ENCODE measurements at regions not wholly inside any gene's neighbourhood (a gene's known extent, or its start where the extent isn't known, plus 50 kb on each side); places are given as distances from the start of the nearest gene placed in this dataset.
"Not testable (repeated sequence)": the region's sequence is repeated elsewhere in the genome, so short reads cannot be mapped to it uniquely, and the experiment has no call there.

- POLR2A ChIA-PET; H3K4me3 ChIP-seq (ENCODE audit: control insufficient read depth in 1 of 7, extremely low read depth in 1 of 7, insufficient read depth in 4 of 7, low read depth in 2 of 7, low read length in 6 of 7); H3K27ac ChIP-seq (ENCODE audit: insufficient read depth in 1 of 2, low read depth in 1 of 2, low read length in 2 of 2, poor library complexity in 1 of 2, severe bottlenecking in 2 of 2); H3K9me3 ChIP-seq (ENCODE audit: control extremely low read depth in 1 of 5, control insufficient read depth in 4 of 5, insufficient read depth in 2 of 5, low read depth in 1 of 5, low read length in 4 of 5); H3K4me1 ChIP-seq (ENCODE audit: control extremely low read depth in 1 of 4, control insufficient read depth in 4 of 4, insufficient read depth in 4 of 4, low read length in 3 of 4); CTCF ChIA-PET; H3K36me3 ChIP-seq (ENCODE audit: control insufficient read depth in 4 of 4, insufficient read depth in 4 of 4, low read length in 3 of 4); DNase-seq: not testable (repeated sequence)
- 52% methylated on average over 5 of the region's 13 CpGs for WGBS (ENCODE audit: insufficient coverage)
- peaks cover 0 to 47% (median 4%) of the 10 kb centered on the region in 5 experiments for H3K27me3 ChIP-seq (replicated peaks in 2 of 5; ENCODE audit: control insufficient read depth in 4 of 5, insufficient read depth in 5 of 5, low read length in 4 of 5)
Observed at GRCh38 chr1:5726586-5727184, 265.5 kb downstream of the NPHP4 start.

- 94% methylated on average over 11 of the region's 14 CpGs for WGBS (ENCODE audit: insufficient coverage)
- Histone ChIP-seq H3K4me1 (ENCODE audit: control extremely low read depth in 1 of 4, control insufficient read depth in 4 of 4, insufficient read depth in 4 of 4, low read length in 3 of 4) (no peaks in the 10 kb centered on the region), H3K4me3 (ENCODE audit: control insufficient read depth in 1 of 7, extremely low read depth in 1 of 7, insufficient read depth in 4 of 7, low read depth in 2 of 7, low read length in 6 of 7) (no peak overlapping the region), H3K9me3 (ENCODE audit: control extremely low read depth in 1 of 5, control insufficient read depth in 4 of 5, insufficient read depth in 2 of 5, low read depth in 1 of 5, low read length in 4 of 5) (peaks cover 0 to 4% (median 0%) of the 10 kb centered on the region in 5 experiments), H3K27ac (ENCODE audit: insufficient read depth in 1 of 2, low read depth in 1 of 2, low read length in 2 of 2, poor library complexity in 1 of 2, severe bottlenecking in 2 of 2) (no peak overlapping the region), H3K36me3 (ENCODE audit: control insufficient read depth in 4 of 4, insufficient read depth in 4 of 4, low read length in 3 of 4) (no peaks in the 10 kb centered on the region), H3K27me3 (replicated peaks in 2 of 5; ENCODE audit: control insufficient read depth in 4 of 5, insufficient read depth in 5 of 5, low read length in 4 of 5) (peaks cover 0 to 50% (median 4%) of the 10 kb centered on the region in 5 experiments)
- no peak for DNase-seq
- CTCF ChIA-PET = no interaction called here
- POLR2A ChIA-PET = no interaction called here
Observed at GRCh38 chr1:5725855-5726585, 266.2 kb downstream of the NPHP4 start.

- no peaks in the 10 kb centered on the region for H3K36me3 ChIP-seq (ENCODE audit: control insufficient read depth in 4 of 4, insufficient read depth in 4 of 4, low read length in 3 of 4)
- WGBS (ENCODE audit: insufficient coverage) = 92% methylated on average over 13 of the region's 13 CpGs
- no peaks in the 10 kb centered on the region for H3K4me1 ChIP-seq (ENCODE audit: control extremely low read depth in 1 of 4, control insufficient read depth in 4 of 4, insufficient read depth in 4 of 4, low read length in 3 of 4)
- POLR2A ChIA-PET = no interaction called here
- CTCF ChIA-PET = no interaction called here
- no peak overlapping the region for H3K4me3 ChIP-seq (ENCODE audit: control insufficient read depth in 1 of 7, extremely low read depth in 1 of 7, insufficient read depth in 4 of 7, low read depth in 2 of 7, low read length in 6 of 7)
- no peak for DNase-seq
- no peak overlapping the region for H3K27ac ChIP-seq (ENCODE audit: insufficient read depth in 1 of 2, low read depth in 1 of 2, low read length in 2 of 2, poor library complexity in 1 of 2, severe bottlenecking in 2 of 2)
- peaks cover 0 to 50% (median 4%) of the 10 kb centered on the region in 5 experiments for H3K27me3 ChIP-seq (replicated peaks in 2 of 5; ENCODE audit: control insufficient read depth in 4 of 5, insufficient read depth in 5 of 5, low read length in 4 of 5)
- H3K9me3 ChIP-seq (ENCODE audit: control extremely low read depth in 1 of 5, control insufficient read depth in 4 of 5, insufficient read depth in 2 of 5, low read depth in 1 of 5, low read length in 4 of 5) = peaks cover 0 to 4% (median 0%) of the 10 kb centered on the region in 5 experiments
Observed at GRCh38 chr1:5725406-5725805, 266.8 kb downstream of the NPHP4 start.

- CTCF ChIA-PET = no interaction called here
- H3K36me3 ChIP-seq (ENCODE audit: control insufficient read depth in 4 of 4, insufficient read depth in 4 of 4, low read length in 3 of 4) = no peaks in the 10 kb centered on the region
- peaks cover 0 to 52% (median 4%) of the 10 kb centered on the region in 5 experiments for H3K27me3 ChIP-seq (replicated peaks in 2 of 5; ENCODE audit: control insufficient read depth in 4 of 5, insufficient read depth in 5 of 5, low read length in 4 of 5)
- POLR2A ChIA-PET = no interaction called here
- no peak for DNase-seq
- H3K4me1 ChIP-seq (ENCODE audit: control extremely low read depth in 1 of 4, control insufficient read depth in 4 of 4, insufficient read depth in 4 of 4, low read length in 3 of 4) = no peaks in the 10 kb centered on the region
- no peak overlapping the region for H3K27ac ChIP-seq (ENCODE audit: insufficient read depth in 1 of 2, low read depth in 1 of 2, low read length in 2 of 2, poor library complexity in 1 of 2, severe bottlenecking in 2 of 2)
- 87% methylated on average over 9 of the region's 9 CpGs for WGBS (ENCODE audit: insufficient coverage)
- H3K9me3 ChIP-seq (ENCODE audit: control extremely low read depth in 1 of 5, control insufficient read depth in 4 of 5, insufficient read depth in 2 of 5, low read depth in 1 of 5, low read length in 4 of 5) = peaks cover 0 to 4% (median 0%) of the 10 kb centered on the region in 5 experiments
- no peak overlapping the region for H3K4me3 ChIP-seq (ENCODE audit: control insufficient read depth in 1 of 7, extremely low read depth in 1 of 7, insufficient read depth in 4 of 7, low read depth in 2 of 7, low read length in 6 of 7)
Observed at GRCh38 chr1:5724847-5725246, 267.4 kb downstream of the NPHP4 start.

- Histone ChIP-seq H3K9me3 (ENCODE audit: control extremely low read depth in 1 of 5, control insufficient read depth in 4 of 5, insufficient read depth in 2 of 5, low read depth in 1 of 5, low read length in 4 of 5) (peaks cover 0 to 4% (median 0%) of the 10 kb centered on the region in 5 experiments), H3K27me3 (replicated peaks in 2 of 5; ENCODE audit: control insufficient read depth in 4 of 5, insufficient read depth in 5 of 5, low read length in 4 of 5) (peaks cover 0 to 53% (median 5%) of the 10 kb centered on the region in 5 experiments), H3K36me3 (ENCODE audit: control insufficient read depth in 4 of 4, insufficient read depth in 4 of 4, low read length in 3 of 4) (no peaks in the 10 kb centered on the region), H3K4me3 (ENCODE audit: control insufficient read depth in 1 of 7, extremely low read depth in 1 of 7, insufficient read depth in 4 of 7, low read depth in 2 of 7, low read length in 6 of 7) (no peak overlapping the region), H3K27ac (ENCODE audit: insufficient read depth in 1 of 2, low read depth in 1 of 2, low read length in 2 of 2, poor library complexity in 1 of 2, severe bottlenecking in 2 of 2) (no peak overlapping the region), H3K4me1 (ENCODE audit: control extremely low read depth in 1 of 4, control insufficient read depth in 4 of 4, insufficient read depth in 4 of 4, low read length in 3 of 4) (no peaks in the 10 kb centered on the region)
- no peak for DNase-seq
- POLR2A ChIA-PET = no interaction called here
- CTCF ChIA-PET = no interaction called here
- WGBS (ENCODE audit: insufficient coverage) = 88% methylated on average over 9 of the region's 12 CpGs
Observed at GRCh38 chr1:5722635-5723164, 269.5 kb downstream of the NPHP4 start.

GRCh38 chr1:5721634-5722215 is 270.5 kb downstream of the NPHP4 start:
- H3K4me1 ChIP-seq (ENCODE audit: control extremely low read depth in 1 of 4, control insufficient read depth in 4 of 4, insufficient read depth in 4 of 4, low read length in 3 of 4) = no peaks in the 10 kb centered on the region
- no peak overlapping the region for H3K4me3 ChIP-seq (ENCODE audit: control insufficient read depth in 1 of 7, extremely low read depth in 1 of 7, insufficient read depth in 4 of 7, low read depth in 2 of 7, low read length in 6 of 7)
- 100% methylated on average over 3 of the region's 3 CpGs for WGBS (ENCODE audit: insufficient coverage)
- ChIA-PET CTCF (no interaction called here), POLR2A (no interaction called here)
- no peaks in the 10 kb centered on the region for H3K36me3 ChIP-seq (ENCODE audit: control insufficient read depth in 4 of 4, insufficient read depth in 4 of 4, low read length in 3 of 4)
- H3K9me3 ChIP-seq (ENCODE audit: control extremely low read depth in 1 of 5, control insufficient read depth in 4 of 5, insufficient read depth in 2 of 5, low read depth in 1 of 5, low read length in 4 of 5) = peaks cover 0 to 4% (median 0%) of the 10 kb centered on the region in 5 experiments
- no peak for DNase-seq
- peaks cover 0 to 62% (median 8%) of the 10 kb centered on the region in 5 experiments for H3K27me3 ChIP-seq (replicated peaks in 2 of 5; ENCODE audit: control insufficient read depth in 4 of 5, insufficient read depth in 5 of 5, low read length in 4 of 5)
- H3K27ac ChIP-seq (ENCODE audit: insufficient read depth in 1 of 2, low read depth in 1 of 2, low read length in 2 of 2, poor library complexity in 1 of 2, severe bottlenecking in 2 of 2) = no peak overlapping the region

GRCh38 chr1:5720936-5721335 is 271.3 kb downstream of the NPHP4 start:
- Histone ChIP-seq H3K4me3 (ENCODE audit: control insufficient read depth in 1 of 7, extremely low read depth in 1 of 7, insufficient read depth in 4 of 7, low read depth in 2 of 7, low read length in 6 of 7) (no peak overlapping the region), H3K36me3 (ENCODE audit: control insufficient read depth in 4 of 4, insufficient read depth in 4 of 4, low read length in 3 of 4) (no peaks in the 10 kb centered on the region), H3K27ac (ENCODE audit: insufficient read depth in 1 of 2, low read depth in 1 of 2, low read length in 2 of 2, poor library complexity in 1 of 2, severe bottlenecking in 2 of 2) (no peak overlapping the region), H3K9me3 (ENCODE audit: control extremely low read depth in 1 of 5, control insufficient read depth in 4 of 5, insufficient read depth in 2 of 5, low read depth in 1 of 5, low read length in 4 of 5) (peaks cover 0 to 6% (median 0%) of the 10 kb centered on the region in 5 experiments), H3K27me3 (replicated peaks in 2 of 5; ENCODE audit: control insufficient read depth in 4 of 5, insufficient read depth in 5 of 5, low read length in 4 of 5) (peaks cover 0 to 64% (median 10%) of the 10 kb centered on the region in 5 experiments), H3K4me1 (ENCODE audit: control extremely low read depth in 1 of 4, control insufficient read depth in 4 of 4, insufficient read depth in 4 of 4, low read length in 3 of 4) (no peaks in the 10 kb centered on the region)
- POLR2A ChIA-PET = no interaction called here
- no peak for DNase-seq
- CTCF ChIA-PET = no interaction called here
- WGBS (ENCODE audit: insufficient coverage) = 100% methylated on average over 3 of the region's 4 CpGs
